ENCODE measurements at regions not wholly inside any gene's neighbourhood (a gene's known extent, or its start where the extent isn't known, plus 50 kb on each side); places are given as distances from the start of the nearest gene placed in this dataset.

DNA sequence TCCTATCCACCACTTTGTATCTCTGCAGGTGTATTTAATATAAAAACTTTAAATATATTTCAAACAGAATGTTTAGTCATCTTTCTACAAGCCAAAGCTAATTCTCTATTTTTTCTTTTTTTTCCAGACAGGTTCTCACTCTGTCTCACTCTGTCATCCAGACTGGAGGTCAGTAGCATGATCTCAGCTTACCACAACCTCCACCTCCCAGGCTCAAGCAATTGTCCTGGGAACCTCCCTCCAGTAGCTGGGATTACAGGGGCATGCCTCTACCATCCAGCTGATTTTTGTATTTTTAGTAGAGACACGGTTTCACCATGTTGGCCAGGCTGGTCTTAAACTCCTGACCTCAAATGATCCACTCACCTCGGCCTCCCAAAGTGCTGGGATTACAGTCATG lies 202.6 kb downstream of the VGLL3 start:
- BruUV-seq (replicated peaks) = no TSS peak
- Histone ChIP-seq H3K27ac (ENCODE audit: control insufficient read depth, insufficient read depth) (no peak overlapping the region), H2AFZ (ENCODE audit: control insufficient read depth, low read depth, low read length) (no peak overlapping the region), H3K4me1 (ENCODE audit: control insufficient read depth, insufficient read depth, low read length) (no peaks in the 10 kb centered on the region), H3K36me3 (ENCODE audit: control insufficient read depth in 2 of 2, insufficient read depth in 2 of 2, low read length in 1 of 2) (no peaks in the 10 kb centered on the region), H3K4me2 (ENCODE audit: control insufficient read depth, insufficient read depth) (no peak overlapping the region), H3K27me3 (replicated peaks in 1 of 2; ENCODE audit: control insufficient read depth in 2 of 2, insufficient read depth in 2 of 2, low read length in 1 of 2) (no peaks in the 10 kb centered on the region), H4K20me1 (ENCODE audit: control insufficient read depth, insufficient read depth) (no peaks in the 10 kb centered on the region), H3K9ac (ENCODE audit: control insufficient read depth, insufficient read depth, low read length) (no peak overlapping the region), H3K79me2 (ENCODE audit: control insufficient read depth, insufficient read depth, low read length) (no peaks in the 10 kb centered on the region), H3K9me3 (replicated peaks; ENCODE audit: control insufficient read depth, insufficient read depth, low read length) (no peaks in the 10 kb centered on the region), H3K4me3 (no peak overlapping the region)
- SMC1A ChIA-PET (ENCODE audit: uncharacterized antibody, unreplicated experiment) = no interaction called here
- ATAC-seq (no peak), FAIRE-seq (no peak), DNase-seq (ENCODE audit: low read depth, low spot score) (no peak)
- RAD21 ChIA-PET (ENCODE audit: unreplicated experiment) = no interaction called here
- CTCF ChIA-PET = interaction anchor here (0.7 to 1.1 kb wide), 2 partner anchors 10 to 14 kb away, joined by 3 read pairs; no protein-coding TSS in a partner anchor
- 0% methylated on average over 2 of the region's 2 CpGs for WGBS (ENCODE audit: insufficient coverage, insufficient replicate concordance, low lambda C conversion rate, missing lambda C conversion rate)
- intact Hi-C loops (cut with micrococcal nuclease; ENCODE audit: unreplicated experiment) = no loop called here
- in situ Hi-C loops (cut with MboI) = loop anchor here (10.0 to 25.0 kb wide), 2 partner anchors 296 to 374 kb away; no protein-coding TSS in a partner anchor
- POLR2A ChIA-PET = no interaction called here
- TF ChIP-seq ESRRA (IDR thresholded peaks at IDR 0.05; ENCODE audit: low read length) = no peak
- TF ChIP-seq SREBF1 (IDR thresholded peaks at IDR 0.05; ENCODE audit: low read length) = no peak
- TF ChIP-seq SIX5 (IDR thresholded peaks at IDR 0.05; ENCODE audit: low read depth, low read length, severe bottlenecking) = no peak
- TF ChIP-seq MEF2B (IDR thresholded peaks at IDR 0.05; ENCODE audit: partially characterized antibody, poor library complexity, severe bottlenecking) = no peak
- no peak for TF ChIP-seq STAT3 (IDR thresholded peaks at IDR 0.05; ENCODE audit: low read depth, low read length)
- TF ChIP-seq, protein P1, sequence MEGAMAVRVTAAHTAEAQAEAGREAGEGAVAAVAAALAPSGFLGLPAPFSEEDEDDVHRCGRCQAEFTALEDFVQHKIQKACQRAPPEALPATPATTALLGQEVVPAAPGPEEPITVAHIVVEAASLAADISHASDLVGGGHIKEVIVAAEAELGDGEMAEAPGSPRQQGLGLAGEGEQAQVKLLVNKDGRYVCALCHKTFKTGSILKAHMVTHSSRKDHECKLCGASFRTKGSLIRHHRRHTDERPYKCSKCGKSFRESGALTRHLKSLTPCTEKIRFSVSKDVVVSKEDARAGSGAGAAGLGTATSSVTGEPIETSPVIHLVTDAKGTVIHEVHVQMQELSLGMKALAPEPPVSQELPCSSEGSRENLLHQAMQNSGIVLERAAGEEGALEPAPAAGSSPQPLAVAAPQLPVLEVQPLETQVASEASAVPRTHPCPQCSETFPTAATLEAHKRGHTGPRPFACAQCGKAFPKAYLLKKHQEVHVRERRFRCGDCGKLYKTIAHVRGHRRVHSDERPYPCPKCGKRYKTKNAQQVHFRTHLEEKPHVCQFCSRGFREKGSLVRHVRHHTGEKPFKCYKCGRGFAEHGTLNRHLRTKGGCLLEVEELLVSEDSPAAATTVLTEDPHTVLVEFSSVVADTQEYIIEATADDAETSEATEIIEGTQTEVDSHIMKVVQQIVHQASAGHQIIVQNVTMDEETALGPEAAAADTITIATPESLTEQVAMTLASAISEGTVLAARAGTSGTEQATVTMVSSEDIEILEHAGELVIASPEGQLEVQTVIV (IDR thresholded peaks at IDR 0.05; ENCODE audit: borderline replicate concordance, partially characterized antibody) = no peak
- TF ChIP-seq, protein P2, sequence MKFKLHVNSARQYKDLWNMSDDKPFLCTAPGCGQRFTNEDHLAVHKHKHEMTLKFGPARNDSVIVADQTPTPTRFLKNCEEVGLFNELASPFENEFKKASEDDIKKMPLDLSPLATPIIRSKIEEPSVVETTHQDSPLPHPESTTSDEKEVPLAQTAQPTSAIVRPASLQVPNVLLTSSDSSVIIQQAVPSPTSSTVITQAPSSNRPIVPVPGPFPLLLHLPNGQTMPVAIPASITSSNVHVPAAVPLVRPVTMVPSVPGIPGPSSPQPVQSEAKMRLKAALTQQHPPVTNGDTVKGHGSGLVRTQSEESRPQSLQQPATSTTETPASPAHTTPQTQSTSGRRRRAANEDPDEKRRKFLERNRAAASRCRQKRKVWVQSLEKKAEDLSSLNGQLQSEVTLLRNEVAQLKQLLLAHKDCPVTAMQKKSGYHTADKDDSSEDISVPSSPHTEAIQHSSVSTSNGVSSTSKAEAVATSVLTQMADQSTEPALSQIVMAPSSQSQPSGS (IDR thresholded peaks at IDR 0.05; ENCODE audit: low read length) = no peak
- no peak for TF ChIP-seq KLF5 (IDR thresholded peaks at IDR 0.05; ENCODE audit: partially characterized antibody)
- no peak for TF ChIP-seq BCL11A (IDR thresholded peaks at IDR 0.05; ENCODE audit: low read depth, low read length)
- no peak for TF ChIP-seq JUNB (IDR thresholded peaks at IDR 0.05)
- TF ChIP-seq TCF7 (IDR thresholded peaks at IDR 0.05; ENCODE audit: borderline replicate concordance) = no peak
- no peak for TF ChIP-seq ZNF274 (IDR thresholded peaks at IDR 0.05; ENCODE audit: insufficient read depth, insufficient read length)
- no peak for TF ChIP-seq ZBED1 (IDR thresholded peaks at IDR 0.05; ENCODE audit: borderline replicate concordance)
- TF ChIP-seq, protein P3, sequence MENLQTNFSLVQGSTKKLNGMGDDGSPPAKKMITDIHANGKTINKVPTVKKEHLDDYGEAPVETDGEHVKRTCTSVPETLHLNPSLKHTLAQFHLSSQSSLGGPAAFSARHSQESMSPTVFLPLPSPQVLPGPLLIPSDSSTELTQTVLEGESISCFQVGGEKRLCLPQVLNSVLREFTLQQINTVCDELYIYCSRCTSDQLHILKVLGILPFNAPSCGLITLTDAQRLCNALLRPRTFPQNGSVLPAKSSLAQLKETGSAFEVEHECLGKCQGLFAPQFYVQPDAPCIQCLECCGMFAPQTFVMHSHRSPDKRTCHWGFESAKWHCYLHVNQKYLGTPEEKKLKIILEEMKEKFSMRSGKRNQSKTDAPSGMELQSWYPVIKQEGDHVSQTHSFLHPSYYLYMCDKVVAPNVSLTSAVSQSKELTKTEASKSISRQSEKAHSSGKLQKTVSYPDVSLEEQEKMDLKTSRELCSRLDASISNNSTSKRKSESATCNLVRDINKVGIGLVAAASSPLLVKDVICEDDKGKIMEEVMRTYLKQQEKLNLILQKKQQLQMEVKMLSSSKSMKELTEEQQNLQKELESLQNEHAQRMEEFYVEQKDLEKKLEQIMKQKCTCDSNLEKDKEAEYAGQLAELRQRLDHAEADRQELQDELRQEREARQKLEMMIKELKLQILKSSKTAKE (IDR thresholded peaks at IDR 0.05; ENCODE audit: low read depth, poor library complexity, severe bottlenecking) = no peak
- no peak for TF ChIP-seq FOXM1 (IDR thresholded peaks at IDR 0.05; ENCODE audit: low read depth, low read length)
- TF ChIP-seq CHD1 (IDR thresholded peaks at IDR 0.05; ENCODE audit: low read depth, low read length) = no peak
- TF ChIP-seq MYB (IDR thresholded peaks at IDR 0.05; ENCODE audit: borderline replicate concordance, low read depth, low read length) = no peak
- TF ChIP-seq, protein P4, sequence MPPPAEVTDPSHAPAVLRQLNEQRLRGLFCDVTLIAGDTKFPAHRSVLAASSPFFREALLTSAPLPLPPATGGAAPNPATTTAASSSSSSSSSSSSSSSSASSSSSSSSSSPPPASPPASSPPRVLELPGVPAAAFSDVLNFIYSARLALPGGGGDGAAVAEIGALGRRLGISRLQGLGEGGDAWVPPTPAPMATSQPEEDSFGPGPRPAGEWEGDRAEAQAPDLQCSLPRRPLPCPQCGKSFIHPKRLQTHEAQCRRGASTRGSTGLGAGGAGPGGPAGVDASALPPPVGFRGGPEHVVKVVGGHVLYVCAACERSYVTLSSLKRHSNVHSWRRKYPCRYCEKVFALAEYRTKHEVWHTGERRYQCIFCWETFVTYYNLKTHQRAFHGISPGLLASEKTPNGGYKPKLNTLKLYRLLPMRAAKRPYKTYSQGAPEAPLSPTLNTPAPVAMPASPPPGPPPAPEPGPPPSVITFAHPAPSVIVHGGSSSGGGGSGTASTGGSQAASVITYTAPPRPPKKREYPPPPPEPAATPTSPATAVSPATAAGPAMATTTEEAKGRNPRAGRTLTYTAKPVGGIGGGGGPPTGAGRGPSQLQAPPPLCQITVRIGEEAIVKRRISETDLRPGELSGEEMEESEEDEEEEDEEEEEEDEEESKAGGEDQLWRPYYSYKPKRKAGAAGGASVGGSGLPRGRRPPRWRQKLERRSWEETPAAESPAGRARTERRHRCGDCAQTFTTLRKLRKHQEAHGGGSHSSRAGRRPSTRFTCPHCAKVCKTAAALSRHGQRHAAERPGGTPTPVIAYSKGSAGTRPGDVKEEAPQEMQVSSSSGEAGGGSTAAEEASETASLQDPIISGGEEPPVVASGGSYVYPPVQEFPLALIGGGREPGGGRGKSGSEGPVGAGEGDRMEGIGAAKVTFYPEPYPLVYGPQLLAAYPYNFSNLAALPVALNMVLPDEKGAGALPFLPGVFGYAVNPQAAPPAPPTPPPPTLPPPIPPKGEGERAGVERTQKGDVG (CRISPR knock-in tag; IDR thresholded peaks at IDR 0.05) = no peak
